Activated T-cell treated with anti-CD3 and anti-CD28 coated beads, Interleukin-2, amount 50 U/mL, for 72 hours (primary cell): ENCODE measurements at regions not wholly inside any gene's neighbourhood (a gene's known extent, or its start where the extent isn't known, plus 50 kb on each side); places are given as distances from the start of the nearest gene placed in this dataset.

ENCODE experiments used
- ATAC-seq, 2 donors: fragments of 150-1000 bp; cut with Tn5 transposase; replicated peaks in 1 of 2; 2 replicates each; pipeline ENCODE4 v1.10.0; 2021; ENCODE audit warnings: moderate library complexity in 2 of 2, mild to moderate bottlenecking in 1 of 2
- DNase-seq, 2 donors: peaks; one replicate each; pipeline ENCODE4 v3.0.0; 2021 to 2022; ENCODE audit warnings: mixed read lengths in 1 of 2
- H3K27ac Mint-ChIP-seq: one replicate; pipeline ENCODE4 v1.8.0; 2022; ENCODE audit warnings: mild to moderate bottlenecking, moderate library complexity, mixed read lengths
- H3K27me3 Mint-ChIP-seq: one replicate; pipeline ENCODE4 v1.8.0; 2022; ENCODE audit warnings: low read depth, mixed read lengths
- H3K36me3 Mint-ChIP-seq, 2 donors: one replicate each; pipeline ENCODE4 v1.8.0; 2022; ENCODE audit warnings: mixed read lengths in 2 of 2, mild to moderate bottlenecking in 1 of 2; ENCODE audit not compliant: insufficient read depth in 2 of 2
- H3K4me1 Mint-ChIP-seq: one replicate; pipeline ENCODE4 v1.8.0; 2022; ENCODE audit warnings: low read depth, mixed read lengths
- H3K4me3 Mint-ChIP-seq, 2 donors: one replicate each; pipeline ENCODE4 v1.8.0; 2022; ENCODE audit warnings: mild to moderate bottlenecking in 2 of 2, mixed read lengths in 2 of 2, moderate library complexity in 2 of 2
- H3K9me3 Mint-ChIP-seq, 2 donors: one replicate each; pipeline ENCODE4 v1.8.0; 2022; ENCODE audit warnings: mixed read lengths in 2 of 2

- Mint-ChIP-seq H3K27me3 (no peaks in the 10 kb centered on the region), H3K4me3 (no peak overlapping the region), H3K4me1 (no peaks in the 10 kb centered on the region), H3K9me3 (peaks cover 8 to 10% of the 10 kb centered on the region in 2 donors), H3K27ac (no peak overlapping the region), H3K36me3 (no peaks in the 10 kb centered on the region)
- DNase-seq (no peak), ATAC-seq (no peak)
These were observed 777.4 kb upstream of the TENM3 start for GRCh38 chr4:181465826-181466225.

GRCh38 chr4:181468451-181468850, 774.8 kb upstream of the TENM3 start:
- no peak for DNase-seq
- no peaks in the 10 kb centered on the region for H3K4me1 Mint-ChIP-seq
- H3K9me3 Mint-ChIP-seq: peaks cover 2 to 5% of the 10 kb centered on the region in 2 donors
- H3K27me3 Mint-ChIP-seq: no peaks in the 10 kb centered on the region
- no peak overlapping the region for H3K4me3 Mint-ChIP-seq
- no peak for ATAC-seq
- no peaks in the 10 kb centered on the region for H3K36me3 Mint-ChIP-seq
- no peak overlapping the region for H3K27ac Mint-ChIP-seq

DNA sequence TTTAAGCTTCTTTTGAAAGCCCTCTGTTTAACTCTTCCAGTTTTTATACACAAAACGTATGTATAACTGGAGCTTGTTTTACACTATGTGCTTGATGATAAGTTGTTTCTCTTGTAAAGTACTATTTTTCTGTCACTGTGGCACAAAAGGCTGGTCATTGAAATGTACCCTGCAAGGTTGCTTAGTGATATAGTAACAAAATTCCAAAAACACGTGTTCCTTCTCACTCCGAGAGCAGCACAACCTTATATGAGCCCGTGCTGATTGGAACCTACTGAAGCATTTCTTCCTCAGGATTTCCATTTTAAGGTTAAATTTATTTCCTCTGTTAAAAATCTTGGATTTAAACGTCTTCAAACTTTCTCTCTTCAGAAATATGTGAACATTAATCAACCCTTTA, 772.9 kb upstream of the TENM3 start:
- Mint-ChIP-seq H3K4me1 (no peaks in the 10 kb centered on the region), H3K27me3 (no peaks in the 10 kb centered on the region), H3K27ac (no peak overlapping the region), H3K36me3 (no peaks in the 10 kb centered on the region), H3K4me3 (no peak overlapping the region), H3K9me3 (peaks cover 0 to 4% of the 10 kb centered on the region in 2 donors)
- ATAC-seq (no peak), DNase-seq (no peak)

DNA sequence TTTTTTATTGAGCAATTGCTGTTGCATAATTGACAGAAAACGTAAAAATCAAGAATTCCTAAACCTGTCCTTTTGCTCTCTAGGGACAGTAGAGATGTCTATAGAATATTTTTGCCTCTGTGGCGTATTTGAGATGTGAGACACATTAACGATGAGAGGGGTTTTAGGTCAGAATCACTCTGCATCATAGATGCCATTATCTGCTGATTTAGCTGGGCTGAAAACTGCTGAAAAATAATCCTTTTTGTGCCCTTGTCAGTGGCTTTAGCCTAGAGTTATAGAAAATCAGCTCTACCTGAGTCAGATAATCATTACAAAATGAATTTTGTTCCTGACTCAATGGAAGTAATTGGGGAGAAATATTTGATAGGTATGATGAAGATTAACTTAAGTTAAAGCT, 767.8 kb upstream of the TENM3 start:
- H3K4me1 Mint-ChIP-seq: no peaks in the 10 kb centered on the region
- no peak overlapping the region for H3K4me3 Mint-ChIP-seq
- peaks cover 0 to 3% of the 10 kb centered on the region in 2 donors for H3K9me3 Mint-ChIP-seq
- DNase-seq: no peak
- ATAC-seq: no peak
- H3K27ac Mint-ChIP-seq: no peak overlapping the region
- H3K27me3 Mint-ChIP-seq: no peaks in the 10 kb centered on the region
- no peaks in the 10 kb centered on the region for H3K36me3 Mint-ChIP-seq

DNA sequence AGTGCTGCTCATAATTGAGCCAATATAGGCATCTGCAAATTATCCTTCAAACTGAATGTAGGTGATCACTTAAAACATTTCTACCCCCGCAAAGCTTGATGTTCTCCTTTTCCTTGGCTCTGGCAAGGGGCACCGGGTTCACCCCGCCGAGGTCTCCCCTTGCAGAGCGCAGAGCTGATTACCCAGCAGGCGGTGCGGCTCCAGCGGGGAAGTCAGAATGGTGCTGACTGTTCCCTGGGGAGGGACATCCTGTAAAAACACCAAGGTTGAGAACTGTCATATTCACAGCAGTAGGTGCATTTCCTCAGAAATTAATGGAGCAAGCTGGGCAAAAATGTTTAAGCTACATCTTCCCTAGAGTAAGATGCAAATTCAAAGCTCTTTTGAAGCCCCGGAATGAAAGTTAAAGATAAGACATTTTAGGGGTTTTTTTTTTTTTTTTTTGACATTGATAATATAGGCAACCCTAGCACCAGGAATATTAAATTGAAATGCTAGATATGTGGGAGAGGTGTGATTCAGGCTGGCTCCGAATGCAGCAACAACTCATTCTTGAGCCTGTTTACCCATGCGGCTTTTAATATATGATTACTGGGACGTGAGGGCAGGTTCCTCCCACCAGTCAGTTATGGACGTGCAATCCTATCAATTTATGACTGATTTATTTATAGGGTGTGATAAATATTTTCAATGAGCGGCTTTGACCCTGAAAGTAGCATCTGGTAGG, 767.3 kb upstream of the TENM3 start:
- H3K4me1 Mint-ChIP-seq: no peaks in the 10 kb centered on the region
- ATAC-seq (no peak), DNase-seq (no peak)
- no peaks in the 10 kb centered on the region for H3K27me3 Mint-ChIP-seq
- no peak overlapping the region for H3K27ac Mint-ChIP-seq
- H3K4me3 Mint-ChIP-seq: no peak overlapping the region
- H3K9me3 Mint-ChIP-seq: peaks cover 0 to 3% of the 10 kb centered on the region in 2 donors
- H3K36me3 Mint-ChIP-seq: no peaks in the 10 kb centered on the region

GRCh38 chr4:181476508-181476890, 766.7 kb upstream of the TENM3 start:
- Mint-ChIP-seq H3K27ac (no peak overlapping the region), H3K4me1 (no peaks in the 10 kb centered on the region), H3K9me3 (peaks cover 0 to 3% of the 10 kb centered on the region in 2 donors), H3K27me3 (no peaks in the 10 kb centered on the region), H3K36me3 (no peaks in the 10 kb centered on the region), H3K4me3 (no peak overlapping the region)
- DNase-seq: no peak
- no peak for ATAC-seq

DNA sequence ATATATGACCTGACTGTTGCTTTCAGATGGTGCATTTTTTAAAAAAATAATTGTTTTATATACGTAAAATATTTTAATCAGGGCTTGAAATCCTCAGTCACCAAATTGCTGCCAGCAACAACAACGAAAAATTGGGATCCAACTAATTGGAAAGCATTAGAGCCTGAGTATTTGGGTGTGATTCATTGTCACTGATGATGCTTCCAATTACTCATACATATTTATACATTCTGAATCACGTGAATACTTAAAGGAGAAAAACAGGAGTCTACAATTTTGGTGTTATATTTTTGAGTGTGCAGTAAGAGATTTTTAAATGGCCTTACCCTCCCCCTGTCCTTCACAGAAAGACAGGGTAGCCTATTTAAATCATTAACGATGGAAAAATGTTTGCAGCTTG, 765.6 kb upstream of the TENM3 start:
- no peak for ATAC-seq
- DNase-seq: no peak
- Mint-ChIP-seq H3K27me3 (no peaks in the 10 kb centered on the region), H3K4me1 (no peaks in the 10 kb centered on the region), H3K4me3 (no peak overlapping the region), H3K9me3 (no peaks in the 10 kb centered on the region), H3K36me3 (no peaks in the 10 kb centered on the region), H3K27ac (no peak overlapping the region)

GRCh38 chr4:181478656-181479055, 764.5 kb upstream of the TENM3 start:
- ATAC-seq (no peak), DNase-seq (no peak)
- H3K36me3 Mint-ChIP-seq: no peaks in the 10 kb centered on the region
- H3K9me3 Mint-ChIP-seq: no peaks in the 10 kb centered on the region
- no peak overlapping the region for H3K27ac Mint-ChIP-seq
- no peak overlapping the region for H3K4me3 Mint-ChIP-seq
- no peaks in the 10 kb centered on the region for H3K27me3 Mint-ChIP-seq
- no peaks in the 10 kb centered on the region for H3K4me1 Mint-ChIP-seq

GRCh38 chr4:181479141-181479540, 764.1 kb upstream of the TENM3 start:
- H3K36me3 Mint-ChIP-seq: no peaks in the 10 kb centered on the region
- no peak overlapping the region for H3K4me3 Mint-ChIP-seq
- H3K9me3 Mint-ChIP-seq: no peaks in the 10 kb centered on the region
- DNase-seq (no peak), ATAC-seq (no peak)
- no peaks in the 10 kb centered on the region for H3K4me1 Mint-ChIP-seq
- H3K27me3 Mint-ChIP-seq: no peaks in the 10 kb centered on the region
- H3K27ac Mint-ChIP-seq: no peak overlapping the region

DNA sequence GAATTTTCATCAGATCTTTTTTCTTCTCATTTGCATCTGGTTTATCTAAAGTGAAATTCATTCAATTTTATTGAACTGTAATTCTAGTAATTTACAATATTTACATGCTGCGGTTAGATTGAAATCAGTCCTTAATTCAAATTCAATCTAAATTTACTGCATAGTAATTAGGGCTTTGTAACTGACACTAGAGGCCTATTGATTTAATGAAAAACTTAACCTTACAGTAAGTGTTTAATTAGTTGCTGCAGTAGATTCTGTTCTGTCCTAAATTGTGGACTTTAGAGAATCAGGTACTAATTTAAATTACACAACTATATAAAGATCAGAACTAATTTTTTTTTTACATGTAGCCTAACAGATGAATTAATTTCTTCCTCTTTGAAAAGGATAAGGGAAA, 758.8 kb upstream of the TENM3 start:
- Mint-ChIP-seq H3K9me3 (no peaks in the 10 kb centered on the region), H3K27ac (no peak overlapping the region), H3K36me3 (no peaks in the 10 kb centered on the region), H3K27me3 (no peaks in the 10 kb centered on the region), H3K4me1 (no peaks in the 10 kb centered on the region), H3K4me3 (no peak overlapping the region)
- DNase-seq (no peak), ATAC-seq (no peak)

- H3K27ac Mint-ChIP-seq: no peak overlapping the region
- DNase-seq (no peak), ATAC-seq (no peak)
These were observed 754.3 kb upstream of the TENM3 start for GRCh38 chr4:181488926-181489325.

DNA sequence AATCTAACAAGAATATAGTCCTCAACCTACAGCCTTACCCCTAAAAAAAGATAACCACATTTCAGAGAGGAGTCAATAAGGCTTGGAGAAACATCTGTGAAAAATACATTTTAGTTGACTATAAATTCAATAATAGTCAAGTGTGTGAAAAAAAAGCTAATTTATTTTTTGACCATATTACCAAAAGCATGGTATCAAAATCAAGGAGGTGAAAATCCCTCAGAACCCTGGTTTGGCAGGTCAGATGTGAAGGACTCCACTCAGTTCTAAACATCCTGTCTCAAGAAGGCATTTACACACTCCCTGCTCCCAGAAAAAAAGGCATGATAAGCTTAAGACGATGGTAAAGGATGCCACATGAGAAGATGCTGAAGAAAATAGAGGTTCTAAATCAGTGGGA, 745.1 kb upstream of the TENM3 start:
- no peak for ATAC-seq
- H3K36me3 Mint-ChIP-seq: no peaks in the 10 kb centered on the region
- no peaks in the 10 kb centered on the region for H3K4me1 Mint-ChIP-seq
- no peaks in the 10 kb centered on the region for H3K27me3 Mint-ChIP-seq
- H3K27ac Mint-ChIP-seq: no peak overlapping the region
- no peak overlapping the region for H3K4me3 Mint-ChIP-seq
- DNase-seq: no peak
- peaks cover 3 to 5% of the 10 kb centered on the region in 2 donors for H3K9me3 Mint-ChIP-seq

More at GRCh38 chr4:181488926-181489325, 754.3 kb upstream of the TENM3 start:
- Mint-ChIP-seq H3K27me3 (no peaks in the 10 kb centered on the region), H3K4me3 (no peak overlapping the region), H3K36me3 (no peaks in the 10 kb centered on the region), H3K4me1 (no peaks in the 10 kb centered on the region), H3K9me3 (no peaks in the 10 kb centered on the region)

- Mint-ChIP-seq H3K27me3 (no peaks in the 10 kb centered on the region), H3K9me3 (peaks cover 0 to 3% of the 10 kb centered on the region in 2 donors), H3K4me3 (no peak overlapping the region), H3K27ac (no peak overlapping the region), H3K4me1 (no peaks in the 10 kb centered on the region), H3K36me3 (no peaks in the 10 kb centered on the region)
- no peak for ATAC-seq
- DNase-seq: no peak
These were observed 740.6 kb upstream of the TENM3 start for GRCh38 chr4:181502611-181503010.

- ATAC-seq: no peak
- Mint-ChIP-seq H3K27ac (no peak overlapping the region), H3K4me1 (no peaks in the 10 kb centered on the region), H3K9me3 (peaks cover 0 to 2% of the 10 kb centered on the region in 2 donors), H3K36me3 (no peaks in the 10 kb centered on the region), H3K27me3 (no peaks in the 10 kb centered on the region), H3K4me3 (no peak overlapping the region)
- no peak for DNase-seq
These were observed 739.4 kb upstream of the TENM3 start for GRCh38 chr4:181503687-181504390.
